T-helper 17 cell (primary cell): ENCODE measurements at regions not wholly inside any gene's neighbourhood (a gene's known extent, or its start where the extent isn't known, plus 50 kb on each side); places are given as distances from the start of the nearest gene placed in this dataset.

ENCODE experiments used
- ATAC-seq: fragments of 150-1000 bp; cut with Tn5 transposase; 2 replicates; pipeline ENCODE4 v1.10.0; 2021; ENCODE audit warnings: mild to moderate bottlenecking, moderate library complexity
- DNase-seq, 3 donors: peaks; one replicate each; pipeline versions ENCODE4 v3.0.0 to v3.0.0-alpha.2; 2020 to 2021
- H3K9me3 ChIP-seq: one replicate; pipeline ENCODE4 v1.7.0; 2013; ENCODE audit warnings: low read length, mild to moderate bottlenecking; ENCODE audit not compliant: control insufficient read depth, poor library complexity, severe bottlenecking
- H3K27ac Mint-ChIP-seq: one replicate; pipeline ENCODE4 v1.8.0; 2022; ENCODE audit warnings: mild to moderate bottlenecking, moderate library complexity, mixed read lengths
- H3K27me3 Mint-ChIP-seq: one replicate; pipeline ENCODE4 v1.8.0; 2022; ENCODE audit warnings: mixed read lengths
- H3K36me3 Mint-ChIP-seq: one replicate; pipeline ENCODE4 v1.8.0; 2022; ENCODE audit warnings: low read depth, mixed read lengths
- H3K4me1 Mint-ChIP-seq: one replicate; pipeline ENCODE4 v1.8.0; 2022; ENCODE audit warnings: mild to moderate bottlenecking, mixed read lengths
- H3K4me3 Mint-ChIP-seq: one replicate; pipeline ENCODE4 v1.8.0; 2022; ENCODE audit warnings: mild to moderate bottlenecking, moderate library complexity, mixed read lengths

DNA sequence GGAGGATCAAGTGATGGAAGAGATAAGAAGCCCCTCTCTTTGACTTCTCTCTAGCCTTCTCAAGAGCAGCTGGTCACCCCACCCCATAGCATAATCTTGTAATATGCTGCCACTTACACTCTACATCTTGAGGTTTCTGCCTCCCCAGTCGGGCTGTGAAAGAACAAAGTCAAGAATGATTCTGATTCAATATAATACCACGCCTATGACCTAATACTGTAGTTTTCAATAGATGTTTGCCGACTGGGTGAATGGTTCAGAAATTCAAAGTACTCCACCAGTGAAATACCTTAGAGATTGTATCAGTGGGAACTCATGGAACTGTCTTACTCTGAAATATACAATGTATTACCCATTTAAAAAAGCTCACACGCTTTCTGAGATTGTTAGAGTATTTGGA lies 93.0 kb upstream of the ZFHX3 start:
- H3K27me3 Mint-ChIP-seq: peaks cover 8% of the 10 kb centered on the region

DNA sequence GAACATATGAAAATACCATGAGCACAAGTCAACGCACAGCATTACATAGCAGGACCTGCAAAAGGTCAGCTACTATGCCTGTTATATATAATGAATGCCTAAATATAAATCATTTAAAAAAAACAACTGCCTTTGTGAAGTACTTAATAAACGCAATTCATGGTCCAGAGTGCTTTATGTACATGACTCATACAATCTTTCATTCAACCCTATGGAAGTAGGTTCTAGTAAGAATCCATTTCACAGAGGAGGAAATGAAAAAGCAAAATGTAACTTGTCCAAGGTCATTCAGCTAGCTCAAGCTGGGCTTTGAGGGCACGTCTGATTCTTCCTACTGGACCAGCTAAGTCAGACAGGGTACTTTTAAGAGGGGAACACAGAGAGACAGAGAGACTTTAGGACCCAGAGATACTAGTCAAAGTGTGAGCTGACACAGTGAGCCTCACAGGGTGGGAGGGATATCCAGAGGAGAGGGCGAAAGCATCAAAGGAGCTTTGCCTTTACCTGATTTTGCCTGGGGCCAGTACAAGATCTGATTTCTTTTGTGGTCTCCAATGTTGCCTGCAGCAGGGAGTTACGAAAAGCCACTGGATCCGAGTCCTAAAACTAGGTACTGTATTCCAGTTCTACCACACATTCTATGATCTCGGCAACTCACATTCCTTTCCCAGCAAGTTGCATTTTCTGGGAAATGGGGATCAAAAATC lies 83.4 kb upstream of the ZFHX3 start:
- Mint-ChIP-seq H3K36me3 (peaks cover 2% of the 10 kb centered on the region), H3K27ac (no peak overlapping the region), H3K4me3 (no peak overlapping the region), H3K27me3 (no peaks in the 10 kb centered on the region), H3K4me1 (no peaks in the 10 kb centered on the region)
- DNase-seq: no peak
- no peak for ATAC-seq
- no peaks in the 10 kb centered on the region for H3K9me3 ChIP-seq

More for the DNA sequence above, 93.0 kb upstream of the ZFHX3 start:
- Mint-ChIP-seq H3K4me1 (no peaks in the 10 kb centered on the region), H3K4me3 (no peak overlapping the region), H3K27ac (no peak overlapping the region), H3K36me3 (no peaks in the 10 kb centered on the region)
- DNase-seq: no peak
- H3K9me3 ChIP-seq: no peaks in the 10 kb centered on the region
- ATAC-seq: no peak

DNA sequence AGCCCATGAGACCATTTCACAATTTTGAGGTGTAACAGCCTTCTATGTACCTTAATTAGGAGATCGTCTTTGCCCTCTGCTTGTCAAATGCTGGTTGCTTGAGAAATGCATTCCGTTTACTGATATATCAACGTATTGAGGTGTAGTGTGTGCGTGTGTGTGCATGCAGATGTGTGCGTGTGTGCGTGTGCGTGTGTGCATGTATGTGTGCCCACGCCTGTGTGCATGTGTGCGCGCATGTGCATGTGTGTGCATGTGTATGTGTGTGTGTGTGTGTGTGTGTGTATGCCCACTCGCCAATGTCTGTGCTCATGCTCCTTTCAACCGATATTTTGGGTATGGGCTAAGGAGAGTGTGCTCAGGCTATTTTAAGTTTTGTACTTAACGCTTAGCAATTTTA lies 81.5 kb upstream of the ZFHX3 start:
- no peaks in the 10 kb centered on the region for H3K9me3 ChIP-seq
- Mint-ChIP-seq H3K27me3 (no peaks in the 10 kb centered on the region), H3K27ac (no peak overlapping the region), H3K4me3 (no peak overlapping the region), H3K36me3 (peaks cover 5% of the 10 kb centered on the region), H3K4me1 (no peaks in the 10 kb centered on the region)
- DNase-seq (no peak), ATAC-seq (no peak)

DNA sequence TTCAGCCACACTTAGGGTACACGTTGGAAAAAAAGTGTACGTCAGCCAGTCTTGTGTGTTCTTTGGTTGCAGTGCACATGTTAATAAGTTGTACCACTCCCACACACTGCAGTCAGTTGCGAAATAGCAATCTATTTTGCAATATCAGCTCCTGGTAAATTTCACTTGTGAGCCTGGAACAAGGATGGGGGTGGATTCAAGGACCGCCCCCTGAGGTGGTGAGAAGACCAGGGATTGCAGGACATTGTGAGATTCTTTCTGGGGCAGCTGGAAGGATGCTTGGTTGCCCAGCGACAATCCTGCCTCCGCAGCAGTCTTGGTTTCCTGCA lies 78.6 kb upstream of the ZFHX3 start:
- Mint-ChIP-seq H3K27me3 (no peaks in the 10 kb centered on the region), H3K4me1 (peaks cover 6% of the 10 kb centered on the region), H3K27ac (no peak overlapping the region), H3K4me3 (no peak overlapping the region), H3K36me3 (peaks cover 5% of the 10 kb centered on the region)
- no peak for ATAC-seq
- no peaks in the 10 kb centered on the region for H3K9me3 ChIP-seq
- DNase-seq: no peak

DNA sequence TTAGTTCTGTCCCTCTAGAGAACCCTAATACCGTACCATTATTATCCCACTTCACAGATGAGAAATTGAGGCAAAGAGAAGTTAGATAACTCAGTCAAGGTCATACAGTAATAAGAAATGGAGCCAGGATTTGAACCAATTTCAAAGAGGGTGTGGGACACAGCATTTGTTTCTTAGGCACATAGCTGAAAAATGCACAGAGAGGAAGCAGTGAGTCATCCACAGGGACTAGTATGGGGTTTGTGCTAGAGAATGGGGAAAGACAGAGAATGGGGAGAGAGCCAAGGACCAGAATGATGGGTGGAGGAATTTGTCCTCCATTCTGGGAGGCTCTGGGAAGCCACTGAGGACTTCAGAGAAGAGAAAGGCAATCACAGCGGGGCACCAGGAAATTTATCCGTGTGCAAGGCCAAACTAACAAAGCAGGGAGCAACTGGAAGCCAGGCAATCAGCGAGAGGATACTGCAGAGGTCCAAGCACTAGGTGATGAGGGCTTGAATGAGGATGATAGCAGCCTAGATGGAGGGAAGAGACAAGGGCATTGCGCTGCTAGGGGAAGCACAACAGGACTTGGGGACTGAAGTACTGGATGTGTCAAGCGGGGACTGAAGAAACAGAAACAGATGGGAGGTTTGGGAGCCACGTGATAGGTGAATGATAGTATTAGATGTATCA lies 78.1 kb upstream of the ZFHX3 start:
- Mint-ChIP-seq H3K4me1 (peaks cover 6% of the 10 kb centered on the region), H3K27ac (no peak overlapping the region), H3K27me3 (no peaks in the 10 kb centered on the region), H3K36me3 (peaks cover 5% of the 10 kb centered on the region), H3K4me3 (no peak overlapping the region)
- DNase-seq: no peak
- no peak for ATAC-seq
- no peaks in the 10 kb centered on the region for H3K9me3 ChIP-seq

DNA sequence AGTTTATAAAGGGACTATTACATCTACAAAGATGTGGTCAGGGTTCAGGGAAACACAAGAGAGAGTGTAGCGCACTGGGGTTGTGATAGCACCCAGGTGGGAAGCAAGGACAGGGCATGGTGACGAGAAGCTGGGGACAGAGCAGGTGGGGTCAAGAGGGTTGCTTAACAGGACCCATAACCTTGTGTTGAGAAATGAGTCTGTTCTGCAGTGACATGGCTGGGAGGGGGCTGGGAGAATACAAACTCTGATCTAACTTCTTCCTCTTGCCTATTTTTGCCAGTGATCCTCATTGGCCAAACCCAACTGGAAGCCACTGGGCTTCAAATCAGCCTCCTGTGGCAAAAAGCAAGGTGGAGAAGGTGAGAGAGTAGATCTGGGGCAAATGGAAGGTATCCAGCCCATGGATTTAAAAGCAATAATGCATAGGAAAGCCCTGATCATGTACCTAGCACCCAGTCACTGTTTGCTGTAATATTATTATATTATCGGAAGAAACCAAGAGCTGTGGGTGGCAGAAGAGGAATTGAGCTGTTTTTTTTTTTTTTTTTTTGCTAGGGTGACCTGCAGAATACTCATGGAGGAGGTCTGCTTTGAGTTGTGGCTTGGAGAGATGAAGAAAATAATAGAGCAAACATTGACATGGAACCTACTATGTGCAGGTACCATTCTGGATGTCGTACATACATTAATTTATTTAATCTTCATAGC lies 76.9 kb upstream of the ZFHX3 start:
- H3K27me3 Mint-ChIP-seq: no peaks in the 10 kb centered on the region
- H3K36me3 Mint-ChIP-seq: peaks cover 5% of the 10 kb centered on the region
- ATAC-seq: no peak
- no peak overlapping the region for H3K4me3 Mint-ChIP-seq
- no peak overlapping the region for H3K27ac Mint-ChIP-seq
- peaks cover 6% of the 10 kb centered on the region for H3K4me1 Mint-ChIP-seq
- DNase-seq: no peak
- H3K9me3 ChIP-seq: no peaks in the 10 kb centered on the region

DNA sequence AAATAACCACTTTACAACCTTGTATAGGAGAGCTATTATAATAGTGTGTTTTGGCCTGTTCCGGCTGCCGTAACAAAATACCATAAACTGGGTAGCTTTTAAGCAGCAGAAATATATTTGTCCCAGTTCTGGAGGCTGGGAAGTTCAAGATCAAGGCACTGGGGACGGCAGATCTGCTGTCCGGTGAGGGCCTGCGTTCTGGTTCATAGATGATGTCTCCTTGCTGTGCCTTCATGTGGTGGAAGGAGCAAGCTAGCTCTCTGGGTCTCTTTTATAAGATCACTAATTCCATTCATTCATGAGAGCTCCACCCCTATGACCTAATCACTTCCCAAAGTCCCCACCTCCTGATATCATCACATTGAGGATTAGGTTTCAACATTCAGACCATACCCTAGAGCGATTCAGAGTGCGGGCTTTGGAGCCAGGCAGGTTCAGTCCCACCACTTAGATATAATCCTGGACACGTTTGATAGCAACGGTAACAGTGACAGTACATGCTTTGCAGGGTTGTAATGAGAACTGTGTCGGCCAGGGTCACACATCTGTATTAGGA lies 76.2 kb upstream of the ZFHX3 start:
- Mint-ChIP-seq H3K4me1 (peaks cover 6% of the 10 kb centered on the region), H3K36me3 (peaks cover 5% of the 10 kb centered on the region), H3K4me3 (no peak overlapping the region), H3K27ac (no peak overlapping the region), H3K27me3 (no peaks in the 10 kb centered on the region)
- DNase-seq (no peak), ATAC-seq (no peak)
- no peaks in the 10 kb centered on the region for H3K9me3 ChIP-seq

DNA sequence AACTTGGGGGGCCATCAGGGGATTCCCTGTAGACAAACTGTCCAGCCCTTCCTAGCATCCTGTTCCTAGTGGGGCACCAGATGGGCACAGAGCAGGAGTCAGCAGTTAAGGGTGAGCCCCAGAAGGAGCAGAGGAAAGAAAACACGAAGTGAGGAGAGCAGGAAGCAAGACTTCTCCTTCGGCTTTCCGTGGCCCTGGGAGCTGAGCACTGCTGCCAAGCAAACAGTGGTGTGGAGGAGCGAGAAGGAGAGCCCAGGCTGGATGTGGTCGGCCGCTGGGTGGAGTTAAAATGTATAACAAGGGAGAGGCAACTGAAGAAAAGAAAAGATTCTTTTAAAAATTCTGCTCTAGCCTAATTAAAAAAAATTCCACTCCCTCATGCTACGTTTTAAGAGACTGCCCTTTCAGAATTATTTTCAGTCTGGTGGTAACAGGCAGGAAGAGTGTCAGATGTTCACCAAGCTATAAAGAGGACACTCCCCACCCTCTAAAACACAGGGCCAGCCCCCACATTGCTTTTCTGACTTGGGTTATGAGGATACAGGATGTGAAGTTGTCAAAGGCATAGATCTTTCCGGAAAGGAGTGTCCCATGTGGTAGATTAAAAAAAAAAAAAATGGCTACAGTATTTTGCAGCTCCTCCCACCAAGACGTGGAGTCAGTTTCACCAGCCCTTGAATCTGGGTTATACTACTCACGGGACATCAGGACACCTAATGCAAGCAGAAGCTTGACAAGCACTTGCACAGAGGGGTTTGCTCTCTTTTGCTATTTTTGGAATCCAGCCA lies 74.9 kb upstream of the ZFHX3 start:
- peak overlapping the region; percentile 37 for H3K4me3 Mint-ChIP-seq
- no peaks in the 10 kb centered on the region for H3K9me3 ChIP-seq
- H3K36me3 Mint-ChIP-seq: peaks cover 5% of the 10 kb centered on the region
- peak; percentile 80 for ATAC-seq
- H3K27ac Mint-ChIP-seq: peak overlapping the region; percentile 44
- peaks cover 6% of the 10 kb centered on the region for H3K4me1 Mint-ChIP-seq
- no peak for DNase-seq
- H3K27me3 Mint-ChIP-seq: no peaks in the 10 kb centered on the region

DNA sequence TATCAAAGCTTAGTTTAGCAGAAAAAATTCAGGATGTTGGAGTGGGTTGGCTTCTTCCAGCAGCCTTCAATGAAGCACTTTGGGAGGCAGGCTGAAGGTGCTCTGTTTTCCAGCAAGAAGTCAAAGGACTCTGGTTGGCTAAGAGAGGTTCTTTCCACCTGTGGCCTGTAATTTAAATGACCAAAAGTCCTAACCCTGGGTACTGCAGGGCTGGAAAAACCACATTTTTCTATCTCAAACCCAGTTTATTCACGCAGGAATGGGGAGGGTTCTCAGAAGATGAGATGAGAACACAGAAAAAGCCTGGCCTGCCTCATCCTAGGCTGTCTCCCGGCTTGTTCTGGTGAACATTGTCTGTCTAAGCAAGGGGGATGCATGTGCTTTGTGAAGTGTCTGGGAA lies 68.6 kb upstream of the ZFHX3 start:
- ATAC-seq (no peak), DNase-seq (no peak)
- no peaks in the 10 kb centered on the region for H3K27me3 Mint-ChIP-seq
- no peaks in the 10 kb centered on the region for H3K9me3 ChIP-seq
- no peaks in the 10 kb centered on the region for H3K36me3 Mint-ChIP-seq
- H3K4me3 Mint-ChIP-seq: no peak overlapping the region
- H3K4me1 Mint-ChIP-seq: no peaks in the 10 kb centered on the region
- no peak overlapping the region for H3K27ac Mint-ChIP-seq

DNA sequence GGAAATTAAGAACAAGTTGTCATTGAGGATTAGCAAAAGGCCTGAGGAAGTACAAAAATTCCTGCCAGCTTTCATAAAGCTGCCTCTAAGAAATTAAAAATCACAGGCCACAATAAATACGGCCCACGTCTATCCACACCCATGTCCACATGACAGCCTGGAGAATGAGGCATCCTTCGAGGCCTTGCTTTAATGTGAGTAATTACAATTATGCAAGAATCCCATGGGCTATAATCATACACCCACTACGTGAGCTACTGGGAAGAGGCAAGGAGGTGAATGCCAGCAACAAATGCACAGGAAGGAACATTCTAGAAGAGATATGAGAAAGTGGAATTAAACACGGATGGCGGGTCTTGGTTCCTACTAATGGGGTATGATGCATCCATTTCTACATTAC lies 65.4 kb upstream of the ZFHX3 start:
- Mint-ChIP-seq H3K4me3 (no peak overlapping the region), H3K4me1 (no peaks in the 10 kb centered on the region), H3K27me3 (no peaks in the 10 kb centered on the region), H3K36me3 (no peaks in the 10 kb centered on the region), H3K27ac (no peak overlapping the region)
- DNase-seq (no peak), ATAC-seq (no peak)
- no peaks in the 10 kb centered on the region for H3K9me3 ChIP-seq

DNA sequence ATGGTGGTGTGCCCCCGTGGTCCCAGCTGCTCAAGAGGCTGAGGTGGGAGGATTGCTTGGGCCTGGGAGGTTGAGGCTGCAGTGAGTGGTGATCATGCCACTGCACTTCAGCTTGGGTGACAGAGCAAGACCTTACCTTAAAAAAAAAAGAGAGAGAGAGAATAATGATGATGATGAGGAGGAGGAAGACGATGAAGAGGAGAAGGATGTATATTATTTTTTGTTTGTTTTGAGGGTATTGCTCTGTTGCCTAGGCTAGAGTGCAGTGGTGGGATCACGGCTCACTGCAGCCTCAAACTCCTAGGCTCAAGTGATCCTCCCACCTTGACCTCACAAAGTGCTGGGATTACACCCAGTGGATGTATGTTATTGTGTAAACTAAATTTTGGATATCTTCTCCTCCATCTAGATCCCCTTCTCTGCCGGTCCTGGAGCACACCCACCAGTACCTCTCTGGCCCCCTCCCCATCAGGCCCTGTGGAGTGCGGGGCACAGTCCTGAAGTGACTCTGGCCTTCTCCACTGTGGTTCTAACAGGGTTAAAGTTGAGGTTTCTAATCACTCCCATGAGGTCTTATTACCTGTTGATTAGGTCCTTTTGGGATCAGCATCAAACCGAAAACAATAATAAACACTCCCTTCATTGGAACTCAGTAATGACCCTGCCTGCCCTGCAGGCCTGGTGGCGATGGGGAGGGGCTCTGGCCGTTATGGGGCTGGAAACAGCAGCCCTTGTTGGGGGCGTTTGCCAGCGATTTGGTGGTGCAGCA lies 60.5 kb upstream of the ZFHX3 start:
- Mint-ChIP-seq H3K4me1 (no peaks in the 10 kb centered on the region), H3K36me3 (no peaks in the 10 kb centered on the region), H3K27ac (no peak overlapping the region), H3K27me3 (no peaks in the 10 kb centered on the region), H3K4me3 (no peak overlapping the region)
- ATAC-seq (no peak), DNase-seq (no peak)
- H3K9me3 ChIP-seq: no peaks in the 10 kb centered on the region

DNA sequence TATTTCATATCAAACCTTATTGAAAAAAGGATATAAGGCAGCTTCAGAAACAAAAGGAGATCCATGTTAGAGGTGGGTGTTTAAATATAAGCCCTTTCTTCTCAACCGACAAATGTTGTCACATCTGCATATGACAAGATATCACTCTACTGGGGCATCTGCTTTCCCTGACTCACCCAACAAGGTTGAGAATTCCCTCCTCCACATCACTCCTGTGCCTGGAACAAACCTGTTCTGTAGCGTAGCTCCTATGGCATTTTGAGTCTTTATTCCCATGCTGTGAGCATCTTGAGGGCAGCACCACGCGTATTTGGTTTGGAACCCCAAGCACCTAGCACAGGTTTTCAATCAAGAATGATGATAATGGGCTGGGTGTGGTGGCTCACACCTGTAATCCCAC lies 59.4 kb upstream of the ZFHX3 start:
- Mint-ChIP-seq H3K27ac (no peak overlapping the region), H3K36me3 (no peaks in the 10 kb centered on the region), H3K4me1 (no peaks in the 10 kb centered on the region), H3K27me3 (no peaks in the 10 kb centered on the region), H3K4me3 (no peak overlapping the region)
- H3K9me3 ChIP-seq: no peaks in the 10 kb centered on the region
- ATAC-seq: no peak
- DNase-seq: no peak
